C4-2B (cell line): ENCODE measurements at regions not wholly inside any gene's neighbourhood (a gene's known extent, or its start where the extent isn't known, plus 50 kb on each side); places are given as distances from the start of the nearest gene placed in this dataset.

ENCODE experiments used
- ZFX ChIP-seq: fragments of 450-650 bp; IDR thresholded peaks from 2 replicates; pipeline ENCODE4 v1.6.1; 2017
- TF ChIP-seq, protein P1 (sequence below): fragments of 450-650 bp; conservative IDR thresholded peaks from 2 replicates; pipeline ENCODE4 v1.5.1; 2017; ENCODE audit warnings: mild to moderate bottlenecking

DNA sequence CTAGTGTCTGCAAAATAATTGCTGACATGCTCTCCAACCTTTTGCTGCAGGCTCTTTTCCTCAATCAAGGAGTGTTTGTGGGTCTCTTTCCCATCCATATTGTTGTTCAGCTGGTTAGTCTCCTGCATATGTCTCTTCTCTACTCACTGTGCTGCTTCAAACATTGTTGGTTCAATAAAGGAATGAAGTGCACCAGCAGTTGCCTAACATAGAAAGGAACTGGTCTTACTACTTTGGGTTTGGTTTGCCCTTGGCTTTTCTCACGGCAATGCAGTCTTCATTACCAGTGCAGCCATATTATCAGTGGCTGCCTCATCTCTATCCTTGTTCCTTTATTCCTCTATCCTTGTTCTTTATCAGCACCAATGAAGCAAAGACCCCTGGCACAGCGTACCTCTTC lies 169.7 kb upstream of the TPK1 start:
- TF ChIP-seq, protein P1, sequence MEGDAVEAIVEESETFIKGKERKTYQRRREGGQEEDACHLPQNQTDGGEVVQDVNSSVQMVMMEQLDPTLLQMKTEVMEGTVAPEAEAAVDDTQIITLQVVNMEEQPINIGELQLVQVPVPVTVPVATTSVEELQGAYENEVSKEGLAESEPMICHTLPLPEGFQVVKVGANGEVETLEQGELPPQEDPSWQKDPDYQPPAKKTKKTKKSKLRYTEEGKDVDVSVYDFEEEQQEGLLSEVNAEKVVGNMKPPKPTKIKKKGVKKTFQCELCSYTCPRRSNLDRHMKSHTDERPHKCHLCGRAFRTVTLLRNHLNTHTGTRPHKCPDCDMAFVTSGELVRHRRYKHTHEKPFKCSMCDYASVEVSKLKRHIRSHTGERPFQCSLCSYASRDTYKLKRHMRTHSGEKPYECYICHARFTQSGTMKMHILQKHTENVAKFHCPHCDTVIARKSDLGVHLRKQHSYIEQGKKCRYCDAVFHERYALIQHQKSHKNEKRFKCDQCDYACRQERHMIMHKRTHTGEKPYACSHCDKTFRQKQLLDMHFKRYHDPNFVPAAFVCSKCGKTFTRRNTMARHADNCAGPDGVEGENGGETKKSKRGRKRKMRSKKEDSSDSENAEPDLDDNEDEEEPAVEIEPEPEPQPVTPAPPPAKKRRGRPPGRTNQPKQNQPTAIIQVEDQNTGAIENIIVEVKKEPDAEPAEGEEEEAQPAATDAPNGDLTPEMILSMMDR, result no peak
- no peak for TF ChIP-seq ZFX
